WTC11 (cell line): ENCODE measurements at regions not wholly inside any gene's neighbourhood (a gene's known extent, or its start where the extent isn't known, plus 50 kb on each side); places are given as distances from the start of the nearest gene placed in this dataset.

Experiments
- ESRRA ChIP-seq: sonication (generic); formaldehyde crosslinking; IDR thresholded peaks from 2 replicates; pipeline ENCODE4 v1.8.1; 2022; ENCODE audit warnings: mild to moderate bottlenecking, missing genetic modification reagents, borderline replicate concordance
- ETV6 ChIP-seq: sonication (generic); formaldehyde crosslinking; IDR thresholded peaks from 2 replicates; pipeline ENCODE4 v1.8.1; 2022; ENCODE audit warnings: mild to moderate bottlenecking, missing genetic modification reagents
- FOXJ3 ChIP-seq: sonication (generic); formaldehyde crosslinking; IDR thresholded peaks from 2 replicates; pipeline ENCODE4 v1.9.0; 2021; ENCODE audit warnings: missing genetic modification reagents, mild to moderate bottlenecking, borderline replicate concordance
- FOXP1 ChIP-seq: sonication (generic); formaldehyde crosslinking; IDR thresholded peaks from 2 replicates; pipeline ENCODE4 v1.8.0; 2022; ENCODE audit warnings: missing genetic modification reagents, mild to moderate bottlenecking, moderate library complexity, borderline replicate concordance
- GABPB1 ChIP-seq: sonication (generic); formaldehyde crosslinking; IDR thresholded peaks from 2 replicates; pipeline ENCODE4 v1.8.1; 2023; ENCODE audit warnings: mild to moderate bottlenecking, missing genetic modification reagents
- IRF2 ChIP-seq: sonication (generic); formaldehyde crosslinking; IDR thresholded peaks from 2 replicates; pipeline ENCODE4 v1.8.0; 2022; ENCODE audit warnings: low read depth, missing genetic modification reagents, borderline replicate concordance
- TF ChIP-seq, protein P1 (sequence below): sonication (generic); formaldehyde crosslinking; IDR thresholded peaks from 2 replicates; pipeline ENCODE4 v1.8.1; 2023; ENCODE audit warnings: mild to moderate bottlenecking, missing genetic modification reagents, moderate library complexity
- TF ChIP-seq, protein P2 (sequence below): fragments of 200-600 bp; IDR thresholded peaks from 2 replicates; pipeline ENCODE4 v1.8.0; 2022; ENCODE audit warnings: antibody characterized with exemption
- TF ChIP-seq, protein P3 (sequence below): sonication (generic); formaldehyde crosslinking; IDR thresholded peaks from 2 replicates; pipeline ENCODE4 v1.8.0; 2022; ENCODE audit warnings: mild to moderate bottlenecking, missing genetic modification reagents
- TF ChIP-seq, protein P4 (sequence below): sonication (generic); formaldehyde crosslinking; IDR thresholded peaks from 2 replicates; pipeline ENCODE4 v1.8.1; 2022; ENCODE audit warnings: low read depth, mild to moderate bottlenecking, moderate library complexity, missing genetic modification reagents, borderline replicate concordance
- TF ChIP-seq, protein P5 (sequence below): sonication (generic); formaldehyde crosslinking; conservative IDR thresholded peaks from 2 replicates; pipeline ENCODE4 v1.8.1; 2022; ENCODE audit warnings: mild to moderate bottlenecking, missing genetic modification reagents
- TF ChIP-seq, protein P6 (sequence below): sonication (generic); formaldehyde crosslinking; IDR thresholded peaks from 2 replicates; pipeline ENCODE4 v1.8.0; 2022; ENCODE audit warnings: missing genetic modification reagents
- TF ChIP-seq, protein P7 (sequence below): sonication (generic); formaldehyde crosslinking; IDR thresholded peaks from 2 replicates; pipeline ENCODE4 v1.8.1; 2023; ENCODE audit warnings: mild to moderate bottlenecking, moderate library complexity, missing genetic modification reagents

DNA sequence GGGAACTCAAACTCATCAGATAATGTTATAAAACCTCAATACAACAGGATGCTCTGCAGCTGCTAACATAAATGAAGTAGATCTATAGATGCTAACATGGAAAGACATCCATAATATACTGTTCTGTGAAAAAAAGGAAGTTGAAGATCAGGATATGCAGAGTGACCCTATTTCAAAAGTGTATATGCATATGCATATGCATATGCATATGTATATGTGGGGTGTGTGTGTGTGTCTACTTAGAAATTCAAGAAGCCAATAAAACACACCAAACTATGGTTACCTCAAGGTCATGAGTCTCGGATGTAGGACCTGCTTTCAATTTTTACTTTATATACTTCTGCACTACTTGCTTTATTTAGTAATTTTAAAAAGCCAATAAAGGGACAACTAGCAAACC is 125.6 kb downstream of the ABHD5 start:
- TF ChIP-seq, protein P1, sequence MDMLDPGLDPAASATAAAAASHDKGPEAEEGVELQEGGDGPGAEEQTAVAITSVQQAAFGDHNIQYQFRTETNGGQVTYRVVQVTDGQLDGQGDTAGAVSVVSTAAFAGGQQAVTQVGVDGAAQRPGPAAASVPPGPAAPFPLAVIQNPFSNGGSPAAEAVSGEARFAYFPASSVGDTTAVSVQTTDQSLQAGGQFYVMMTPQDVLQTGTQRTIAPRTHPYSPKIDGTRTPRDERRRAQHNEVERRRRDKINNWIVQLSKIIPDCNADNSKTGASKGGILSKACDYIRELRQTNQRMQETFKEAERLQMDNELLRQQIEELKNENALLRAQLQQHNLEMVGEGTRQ (CRISPR knock-in tag), result no peak
- TF ChIP-seq, protein P2, sequence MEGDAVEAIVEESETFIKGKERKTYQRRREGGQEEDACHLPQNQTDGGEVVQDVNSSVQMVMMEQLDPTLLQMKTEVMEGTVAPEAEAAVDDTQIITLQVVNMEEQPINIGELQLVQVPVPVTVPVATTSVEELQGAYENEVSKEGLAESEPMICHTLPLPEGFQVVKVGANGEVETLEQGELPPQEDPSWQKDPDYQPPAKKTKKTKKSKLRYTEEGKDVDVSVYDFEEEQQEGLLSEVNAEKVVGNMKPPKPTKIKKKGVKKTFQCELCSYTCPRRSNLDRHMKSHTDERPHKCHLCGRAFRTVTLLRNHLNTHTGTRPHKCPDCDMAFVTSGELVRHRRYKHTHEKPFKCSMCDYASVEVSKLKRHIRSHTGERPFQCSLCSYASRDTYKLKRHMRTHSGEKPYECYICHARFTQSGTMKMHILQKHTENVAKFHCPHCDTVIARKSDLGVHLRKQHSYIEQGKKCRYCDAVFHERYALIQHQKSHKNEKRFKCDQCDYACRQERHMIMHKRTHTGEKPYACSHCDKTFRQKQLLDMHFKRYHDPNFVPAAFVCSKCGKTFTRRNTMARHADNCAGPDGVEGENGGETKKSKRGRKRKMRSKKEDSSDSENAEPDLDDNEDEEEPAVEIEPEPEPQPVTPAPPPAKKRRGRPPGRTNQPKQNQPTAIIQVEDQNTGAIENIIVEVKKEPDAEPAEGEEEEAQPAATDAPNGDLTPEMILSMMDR, result no peak
- TF ChIP-seq, protein P3, sequence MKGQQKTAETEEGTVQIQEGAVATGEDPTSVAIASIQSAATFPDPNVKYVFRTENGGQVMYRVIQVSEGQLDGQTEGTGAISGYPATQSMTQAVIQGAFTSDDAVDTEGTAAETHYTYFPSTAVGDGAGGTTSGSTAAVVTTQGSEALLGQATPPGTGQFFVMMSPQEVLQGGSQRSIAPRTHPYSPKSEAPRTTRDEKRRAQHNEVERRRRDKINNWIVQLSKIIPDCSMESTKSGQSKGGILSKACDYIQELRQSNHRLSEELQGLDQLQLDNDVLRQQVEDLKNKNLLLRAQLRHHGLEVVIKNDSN (CRISPR knock-in tag), result no peak
- TF ChIP-seq, protein P4, sequence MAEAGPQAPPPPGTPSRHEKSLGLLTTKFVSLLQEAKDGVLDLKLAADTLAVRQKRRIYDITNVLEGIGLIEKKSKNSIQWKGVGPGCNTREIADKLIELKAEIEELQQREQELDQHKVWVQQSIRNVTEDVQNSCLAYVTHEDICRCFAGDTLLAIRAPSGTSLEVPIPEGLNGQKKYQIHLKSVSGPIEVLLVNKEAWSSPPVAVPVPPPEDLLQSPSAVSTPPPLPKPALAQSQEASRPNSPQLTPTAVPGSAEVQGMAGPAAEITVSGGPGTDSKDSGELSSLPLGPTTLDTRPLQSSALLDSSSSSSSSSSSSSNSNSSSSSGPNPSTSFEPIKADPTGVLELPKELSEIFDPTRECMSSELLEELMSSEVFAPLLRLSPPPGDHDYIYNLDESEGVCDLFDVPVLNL (CRISPR knock-in tag), result no peak
- TF ChIP-seq FOXP1 (CRISPR knock-in tag) (no peak), IRF2 (CRISPR knock-in tag) (no peak), GABPB1 (CRISPR knock-in tag) (no peak), FOXJ3 (CRISPR knock-in tag) (no peak), ESRRA (CRISPR knock-in tag) (no peak), ETV6 (CRISPR knock-in tag) (no peak)
- TF ChIP-seq, protein P5, sequence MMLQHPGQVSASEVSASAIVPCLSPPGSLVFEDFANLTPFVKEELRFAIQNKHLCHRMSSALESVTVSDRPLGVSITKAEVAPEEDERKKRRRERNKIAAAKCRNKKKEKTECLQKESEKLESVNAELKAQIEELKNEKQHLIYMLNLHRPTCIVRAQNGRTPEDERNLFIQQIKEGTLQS (CRISPR knock-in tag), result no peak
- TF ChIP-seq, protein P6, sequence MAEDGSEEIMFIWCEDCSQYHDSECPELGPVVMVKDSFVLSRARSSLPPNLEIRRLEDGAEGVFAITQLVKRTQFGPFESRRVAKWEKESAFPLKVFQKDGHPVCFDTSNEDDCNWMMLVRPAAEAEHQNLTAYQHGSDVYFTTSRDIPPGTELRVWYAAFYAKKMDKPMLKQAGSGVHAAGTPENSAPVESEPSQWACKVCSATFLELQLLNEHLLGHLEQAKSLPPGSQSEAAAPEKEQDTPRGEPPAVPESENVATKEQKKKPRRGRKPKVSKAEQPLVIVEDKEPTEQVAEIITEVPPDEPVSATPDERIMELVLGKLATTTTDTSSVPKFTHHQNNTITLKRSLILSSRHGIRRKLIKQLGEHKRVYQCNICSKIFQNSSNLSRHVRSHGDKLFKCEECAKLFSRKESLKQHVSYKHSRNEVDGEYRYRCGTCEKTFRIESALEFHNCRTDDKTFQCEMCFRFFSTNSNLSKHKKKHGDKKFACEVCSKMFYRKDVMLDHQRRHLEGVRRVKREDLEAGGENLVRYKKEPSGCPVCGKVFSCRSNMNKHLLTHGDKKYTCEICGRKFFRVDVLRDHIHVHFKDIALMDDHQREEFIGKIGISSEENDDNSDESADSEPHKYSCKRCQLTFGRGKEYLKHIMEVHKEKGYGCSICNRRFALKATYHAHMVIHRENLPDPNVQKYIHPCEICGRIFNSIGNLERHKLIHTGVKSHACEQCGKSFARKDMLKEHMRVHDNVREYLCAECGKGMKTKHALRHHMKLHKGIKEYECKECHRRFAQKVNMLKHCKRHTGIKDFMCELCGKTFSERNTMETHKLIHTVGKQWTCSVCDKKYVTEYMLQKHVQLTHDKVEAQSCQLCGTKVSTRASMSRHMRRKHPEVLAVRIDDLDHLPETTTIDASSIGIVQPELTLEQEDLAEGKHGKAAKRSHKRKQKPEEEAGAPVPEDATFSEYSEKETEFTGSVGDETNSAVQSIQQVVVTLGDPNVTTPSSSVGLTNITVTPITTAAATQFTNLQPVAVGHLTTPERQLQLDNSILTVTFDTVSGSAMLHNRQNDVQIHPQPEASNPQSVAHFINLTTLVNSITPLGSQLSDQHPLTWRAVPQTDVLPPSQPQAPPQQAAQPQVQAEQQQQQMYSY (CRISPR knock-in tag), result no peak
- TF ChIP-seq, protein P7, sequence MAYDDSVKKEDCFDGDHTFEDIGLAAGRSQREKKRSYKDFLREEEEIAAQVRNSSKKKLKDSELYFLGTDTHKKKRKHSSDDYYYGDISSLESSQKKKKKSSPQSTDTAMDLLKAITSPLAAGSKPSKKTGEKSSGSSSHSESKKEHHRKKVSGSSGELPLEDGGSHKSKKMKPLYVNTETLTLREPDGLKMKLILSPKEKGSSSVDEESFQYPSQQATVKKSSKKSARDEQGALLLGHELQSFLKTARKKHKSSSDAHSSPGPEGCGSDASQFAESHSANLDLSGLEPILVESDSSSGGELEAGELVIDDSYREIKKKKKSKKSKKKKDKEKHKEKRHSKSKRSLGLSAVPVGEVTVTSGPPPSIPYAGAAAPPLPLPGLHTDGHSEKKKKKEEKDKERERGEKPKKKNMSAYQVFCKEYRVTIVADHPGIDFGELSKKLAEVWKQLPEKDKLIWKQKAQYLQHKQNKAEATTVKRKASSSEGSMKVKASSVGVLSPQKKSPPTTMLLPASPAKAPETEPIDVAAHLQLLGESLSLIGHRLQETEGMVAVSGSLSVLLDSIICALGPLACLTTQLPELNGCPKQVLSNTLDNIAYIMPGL (CRISPR knock-in tag), result no peak
